ENCODE measurements at regions not wholly inside any gene's neighbourhood (a gene's known extent, or its start where the extent isn't known, plus 50 kb on each side); places are given as distances from the start of the nearest gene placed in this dataset.

- TF ChIP-seq POLR2A (IDR thresholded peaks at IDR 0.05; ENCODE audit: low read length) (no peak), GATA1 (IDR thresholded peaks at IDR 0.05; ENCODE audit: low read depth, low read length) (no peak)
These were observed 86.5 kb upstream of the ANKRD55 start for GRCh38 chr5:56319526-56320181.

Data from erythroblast (primary cell).